ENCODE measurements at regions not wholly inside any gene's neighbourhood (a gene's known extent, or its start where the extent isn't known, plus 50 kb on each side); places are given as distances from the start of the nearest gene placed in this dataset.

GRCh38 chr3:124411728-124412127 lies 318.5 kb upstream of the UMPS start:
- no peak for TF ChIP-seq CTCF (IDR thresholded peaks at IDR 0.05)
- TF ChIP-seq POLR2A (IDR thresholded peaks at IDR 0.05) = no peak
